GM12878 (cell line): ENCODE measurements at regions not wholly inside any gene's neighbourhood (a gene's known extent, or its start where the extent isn't known, plus 50 kb on each side); places are given as distances from the start of the nearest gene placed in this dataset.

Experiments
- ATAC-seq: fragments of 200-7000 bp; cut with Tn5 transposase; 3 replicates; pipeline ENCODE4 v1.9.1; 2020; ENCODE audit warnings: mild to moderate bottlenecking, moderate library complexity
- BruUV-seq: library from RNA; stranded (reverse); fragments of 400-500 nt; replicated peaks from 2 replicates; lab custom pipeline; 2021; lab: Mats Ljungman, UMichigan
- CTCF ChIA-PET: fragments of 300-600 bp; sonication (Branson Sonifier 250); formaldehyde crosslinking; extraction: SDS; loops from one replicate; lab custom pipeline; 2021; ENCODE audit warnings: inconsistent platforms; lab: Yijun Ruan, JAX
- POLR2A ChIA-PET: fragments of 350-600 bp; formaldehyde crosslinking; extraction: SDS; loops from one replicate; lab custom pipeline; 2021; ENCODE audit warnings: inconsistent platforms; lab: Charles Lee
- RAD21 ChIA-PET: fragments of 300-600 bp; sonication (Branson Sonifier 250); formaldehyde crosslinking; loops from one replicate; lab custom pipeline; 2023; ENCODE audit warnings: antibody characterized with exemption; ENCODE audit not compliant: unreplicated experiment; lab: Charles Lee
- SMC1A ChIA-PET: fragments of 300-600 bp; sonication (Branson Sonifier 250); formaldehyde crosslinking; loops from one replicate; lab custom pipeline; 2023; ENCODE audit not compliant: unreplicated experiment, uncharacterized antibody; lab: Charles Lee
- DNase-seq: peaks from one replicate; pipeline ENCODE4 v3.0.0-alpha.2; 2011; ENCODE audit warnings: low read depth, low spot score
- FAIRE-seq: peaks from 3 replicates; lab custom pipeline; 2011; peaks lifted over from hg19 to GRCh38; lab: Jason Lieb, UNC
- H2AFZ ChIP-seq: 2 replicates; pipeline ENCODE4 v1.6.0; 2011; ENCODE audit warnings: low read depth, low read length, control low read depth; ENCODE audit not compliant: control insufficient read depth
- H3K27ac ChIP-seq: 2 replicates; pipeline ENCODE4 v1.5.1; 2011; ENCODE audit warnings: control low read depth; ENCODE audit not compliant: control insufficient read depth, insufficient read depth
- H3K27me3 ChIP-seq, 2 experiments: replicated peaks in 1 of 2; 2 replicates each; pipeline versions ENCODE4 v1.6.0 to v1.6.1; 2011; ENCODE audit warnings: low read length in 1 of 2; ENCODE audit not compliant: control insufficient read depth in 2 of 2, insufficient read depth in 2 of 2
- H3K36me3 ChIP-seq, 2 experiments: 2 replicates each; pipeline ENCODE4 v1.5.1; 2011; ENCODE audit warnings: low read length in 1 of 2; ENCODE audit not compliant: control insufficient read depth in 2 of 2, insufficient read depth in 2 of 2
- H3K4me1 ChIP-seq: 2 replicates; pipeline ENCODE4 v1.6.1; 2011; ENCODE audit warnings: mild to moderate bottlenecking, low read length, moderate library complexity, mixed read lengths; ENCODE audit not compliant: control insufficient read depth, insufficient read depth
- H3K4me2 ChIP-seq: 2 replicates; pipeline ENCODE4 v1.6.0; 2011; ENCODE audit warnings: control low read depth; ENCODE audit not compliant: control insufficient read depth, insufficient read depth
- H3K4me3 ChIP-seq: fragments of 200-600 bp; sonication (generic); 2 replicates; pipeline ENCODE4 v1.5.1; 2016
- H3K79me2 ChIP-seq: 2 replicates; pipeline ENCODE4 v1.6.0; 2011; ENCODE audit warnings: low read length; ENCODE audit not compliant: control insufficient read depth, insufficient read depth
- H3K9ac ChIP-seq: 2 replicates; pipeline ENCODE4 v1.8.0; 2011; ENCODE audit warnings: low read length, control low read depth, mixed read lengths; ENCODE audit not compliant: control insufficient read depth, insufficient read depth
- H3K9me3 ChIP-seq: replicated peaks from 3 replicates; pipeline ENCODE4 v1.5.1; 2011; ENCODE audit warnings: mild to moderate bottlenecking, low read length; ENCODE audit not compliant: control insufficient read depth, insufficient read depth
- H4K20me1 ChIP-seq: 2 replicates; pipeline ENCODE4 v1.6.0; 2011; ENCODE audit not compliant: control insufficient read depth, insufficient read depth
- BACH1 ChIP-seq: fragments of 450-650 bp; IDR thresholded peaks from 2 replicates; pipeline ENCODE4 v1.6.1; 2017; ENCODE audit warnings: mild to moderate bottlenecking, borderline replicate concordance
- CREB1 ChIP-seq: IDR thresholded peaks from 2 replicates; pipeline ENCODE4 v1.6.1; 2012; ENCODE audit warnings: low read depth, mild to moderate bottlenecking, inconsistent platforms
- ESRRA ChIP-seq: IDR thresholded peaks from 2 replicates; pipeline ENCODE4 v1.6.1; 2012; ENCODE audit warnings: mild to moderate bottlenecking, low read length, improper control_type of control experiment
- GATAD2B ChIP-seq: fragments of 450-650 bp; conservative IDR thresholded peaks from 2 replicates; pipeline ENCODE4 v1.6.1; 2017; ENCODE audit warnings: low read depth, mild to moderate bottlenecking, moderate library complexity
- HDAC2 ChIP-seq: fragments of 200-600 bp; sonication (generic); IDR thresholded peaks from 2 replicates; pipeline ENCODE4 v1.6.1; 2017
- HSF1 ChIP-seq: fragments of 150-350 bp; IDR thresholded peaks from 2 replicates; pipeline ENCODE4 v1.6.1; 2014; ENCODE audit warnings: mild to moderate bottlenecking, low read depth, low read length
- MEF2B ChIP-seq: fragments of 450-650 bp; IDR thresholded peaks from 2 replicates; pipeline ENCODE4 v1.6.1; 2018; ENCODE audit warnings: mild to moderate bottlenecking, moderate library complexity; ENCODE audit not compliant: partially characterized antibody, poor library complexity, severe bottlenecking
- NRF1 ChIP-seq: conservative IDR thresholded peaks from 2 replicates; pipeline ENCODE4 v1.6.1; 2011; ENCODE audit warnings: mild to moderate bottlenecking, low read depth, low read length, improper control_type of control experiment
- POLR2AphosphoS2 ChIP-seq: IDR thresholded peaks from 2 replicates; pipeline ENCODE4 v1.6.1; 2011; ENCODE audit warnings: low read depth, mild to moderate bottlenecking, low read length, improper control_type of control experiment, moderate library complexity
- RAD51 ChIP-seq: fragments of 450-650 bp; IDR thresholded peaks from 2 replicates; pipeline ENCODE4 v1.6.1; 2016; ENCODE audit warnings: moderate library complexity, mild to moderate bottlenecking, inconsistent platforms
- SMAD1 ChIP-seq: fragments of 450-650 bp; IDR thresholded peaks from 2 replicates; pipeline ENCODE4 v1.6.1; 2018; ENCODE audit warnings: mild to moderate bottlenecking, low read depth; ENCODE audit not compliant: partially characterized antibody
- SP1 ChIP-seq: IDR thresholded peaks from one replicate; pipeline ENCODE4 v1.6.1; 2011; ENCODE audit warnings: low read depth, low read length
- STAT1 ChIP-seq: fragments of 450-650 bp; conservative IDR thresholded peaks from 2 replicates; pipeline ENCODE4 v1.6.1; 2014; ENCODE audit warnings: antibody characterized with exemption, mild to moderate bottlenecking
- SUPT20H ChIP-seq: IDR thresholded peaks from 2 replicates; pipeline ENCODE4 v1.6.1; 2011; ENCODE audit warnings: low read depth, mild to moderate bottlenecking, low read length, moderate library complexity, borderline replicate concordance; ENCODE audit not compliant: control insufficient read depth
- YBX1 ChIP-seq: fragments of 450-650 bp; IDR thresholded peaks from 2 replicates; pipeline ENCODE4 v1.6.1; 2016; ENCODE audit warnings: antibody characterized with exemption
- ZNF274 ChIP-seq: IDR thresholded peaks from one replicate; pipeline ENCODE4 v1.8.0; 2011; ENCODE audit not compliant: insufficient read length, insufficient read depth
- WGBS: methylation state at CpG from one replicate; pipeline ENCODE4 v1.1.6; 2016; ENCODE audit warnings: low lambda C conversion rate; ENCODE audit not compliant: insufficient replicate concordance, insufficient coverage; ENCODE audit errors: missing lambda C conversion rate; 5-methylcytosine and 5-hydroxymethylcytosine counted together
- in situ Hi-C: fragments of 300-500 bp; cut with MboI; formaldehyde crosslinking; loops from 9 replicates; pipeline ENCODE4 v1.14.3; 2018; ENCODE audit warnings: mixed read lengths
- intact Hi-C: fragments of 100-400 bp; cut with micrococcal nuclease; formaldehyde crosslinking; loops from one replicate; pipeline ENCODE4 v1.14.2; 2022; ENCODE audit not compliant: unreplicated experiment
- TF ChIP-seq, protein P1 (sequence below): fragments of 450-650 bp; IDR thresholded peaks from 2 replicates; pipeline ENCODE4 v1.6.1; 2018; ENCODE audit warnings: borderline replicate concordance, mild to moderate bottlenecking; ENCODE audit not compliant: partially characterized antibody
- TF ChIP-seq, protein P2 (sequence below): fragments of 450-650 bp; IDR thresholded peaks from 2 replicates; pipeline ENCODE4 v1.6.1; 2017; ENCODE audit warnings: low read depth, mild to moderate bottlenecking, moderate library complexity

DNA sequence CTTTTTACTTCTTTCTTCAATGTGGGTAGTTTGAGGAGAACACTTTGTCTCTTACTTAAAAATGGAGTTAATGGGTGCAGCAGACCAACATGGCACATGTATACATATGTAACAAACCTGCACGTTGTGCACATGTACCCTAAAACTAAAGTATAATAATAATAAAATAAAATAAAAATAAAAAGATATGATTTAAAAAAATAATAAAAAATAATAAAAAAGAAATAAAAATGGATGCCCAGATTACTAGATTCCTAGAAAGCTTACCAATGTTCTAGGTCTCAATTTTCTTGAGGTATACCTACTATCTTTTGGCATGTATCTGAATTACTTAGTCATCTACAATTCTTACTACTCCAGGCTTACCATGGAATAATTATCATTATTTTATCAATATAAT, 2001.6 kb upstream of the CDH9 start:
- POLR2A ChIA-PET, result no interaction called here
- FAIRE-seq (no peak), DNase-seq (no peak), ATAC-seq (no peak)
- in situ Hi-C loops (no loop called here), intact Hi-C loops (no loop called here)
- Histone ChIP-seq H3K9me3 (no peaks in the 10 kb centered on the region), H4K20me1 (no peaks in the 10 kb centered on the region), H3K9ac (no peak overlapping the region), H3K4me3 (no peak overlapping the region), H3K79me2 (no peaks in the 10 kb centered on the region), H3K27me3 (no peaks in the 10 kb centered on the region), H3K4me1 (no peaks in the 10 kb centered on the region), H3K27ac (no peak overlapping the region), H3K4me2 (no peak overlapping the region), H2AFZ (no peak overlapping the region), H3K36me3 (no peaks in the 10 kb centered on the region)
- 0% methylated on average over 1 of the region's 1 CpG for WGBS
- SMC1A ChIA-PET, result no interaction called here
- no TSS peak for BruUV-seq
- RAD21 ChIA-PET, result no interaction called here
- no peak for TF ChIP-seq SMAD1
- no peak for TF ChIP-seq HSF1
- TF ChIP-seq STAT1, result no peak
- TF ChIP-seq GATAD2B, result no peak
- TF ChIP-seq ESRRA, result no peak
- TF ChIP-seq, protein P1, sequence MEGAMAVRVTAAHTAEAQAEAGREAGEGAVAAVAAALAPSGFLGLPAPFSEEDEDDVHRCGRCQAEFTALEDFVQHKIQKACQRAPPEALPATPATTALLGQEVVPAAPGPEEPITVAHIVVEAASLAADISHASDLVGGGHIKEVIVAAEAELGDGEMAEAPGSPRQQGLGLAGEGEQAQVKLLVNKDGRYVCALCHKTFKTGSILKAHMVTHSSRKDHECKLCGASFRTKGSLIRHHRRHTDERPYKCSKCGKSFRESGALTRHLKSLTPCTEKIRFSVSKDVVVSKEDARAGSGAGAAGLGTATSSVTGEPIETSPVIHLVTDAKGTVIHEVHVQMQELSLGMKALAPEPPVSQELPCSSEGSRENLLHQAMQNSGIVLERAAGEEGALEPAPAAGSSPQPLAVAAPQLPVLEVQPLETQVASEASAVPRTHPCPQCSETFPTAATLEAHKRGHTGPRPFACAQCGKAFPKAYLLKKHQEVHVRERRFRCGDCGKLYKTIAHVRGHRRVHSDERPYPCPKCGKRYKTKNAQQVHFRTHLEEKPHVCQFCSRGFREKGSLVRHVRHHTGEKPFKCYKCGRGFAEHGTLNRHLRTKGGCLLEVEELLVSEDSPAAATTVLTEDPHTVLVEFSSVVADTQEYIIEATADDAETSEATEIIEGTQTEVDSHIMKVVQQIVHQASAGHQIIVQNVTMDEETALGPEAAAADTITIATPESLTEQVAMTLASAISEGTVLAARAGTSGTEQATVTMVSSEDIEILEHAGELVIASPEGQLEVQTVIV, result no peak
- TF ChIP-seq SUPT20H, result no peak
- TF ChIP-seq MEF2B, result no peak
- TF ChIP-seq POLR2AphosphoS2, result no peak
- TF ChIP-seq YBX1, result no peak
- TF ChIP-seq HDAC2, result no peak
- TF ChIP-seq SP1, result no peak
- TF ChIP-seq, protein P2, sequence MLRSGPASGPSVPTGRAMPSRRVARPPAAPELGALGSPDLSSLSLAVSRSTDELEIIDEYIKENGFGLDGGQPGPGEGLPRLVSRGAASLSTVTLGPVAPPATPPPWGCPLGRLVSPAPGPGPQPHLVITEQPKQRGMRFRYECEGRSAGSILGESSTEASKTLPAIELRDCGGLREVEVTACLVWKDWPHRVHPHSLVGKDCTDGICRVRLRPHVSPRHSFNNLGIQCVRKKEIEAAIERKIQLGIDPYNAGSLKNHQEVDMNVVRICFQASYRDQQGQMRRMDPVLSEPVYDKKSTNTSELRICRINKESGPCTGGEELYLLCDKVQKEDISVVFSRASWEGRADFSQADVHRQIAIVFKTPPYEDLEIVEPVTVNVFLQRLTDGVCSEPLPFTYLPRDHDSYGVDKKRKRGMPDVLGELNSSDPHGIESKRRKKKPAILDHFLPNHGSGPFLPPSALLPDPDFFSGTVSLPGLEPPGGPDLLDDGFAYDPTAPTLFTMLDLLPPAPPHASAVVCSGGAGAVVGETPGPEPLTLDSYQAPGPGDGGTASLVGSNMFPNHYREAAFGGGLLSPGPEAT, result no peak
- TF ChIP-seq ZNF274, result no peak
- no peak for TF ChIP-seq BACH1
- no peak for TF ChIP-seq RAD51
- TF ChIP-seq CREB1, result no peak
- TF ChIP-seq NRF1, result no peak
- CTCF ChIA-PET, result no interaction called here
